GM23338 (cell line): ENCODE measurements at regions not wholly inside any gene's neighbourhood (a gene's known extent, or its start where the extent isn't known, plus 50 kb on each side); places are given as distances from the start of the nearest gene placed in this dataset.

Source experiments
- EZH2phosphoT487 ChIP-seq: fragments of 200-600 bp; sonication (generic); IDR thresholded peaks from one replicate; pipeline ENCODE4 v1.8.1; 2018; ENCODE audit warnings: antibody characterized with exemption; ENCODE audit not compliant: unreplicated experiment
- NANOG ChIP-seq: IDR thresholded peaks from 2 replicates; pipeline ENCODE4 v1.6.1; 2016; ENCODE audit warnings: antibody characterized with exemption, borderline replicate concordance
- POLR2AphosphoS5 ChIP-seq: IDR thresholded peaks from 2 replicates; pipeline ENCODE4 v1.6.1; 2016; ENCODE audit warnings: antibody characterized with exemption, low read depth
- TF ChIP-seq, protein P1 (sequence below), 2 experiments: fragments of 200-600 bp in 1 of 2; sonication (generic) in 1 of 2; conservative IDR thresholded peaks; 2 replicates each; pipeline versions ENCODE4 v1.5.1 to v1.6.1; 2016 to 2017; ENCODE audit warnings: antibody characterized with exemption in 2 of 2, low read depth in 2 of 2, mild to moderate bottlenecking in 2 of 2, moderate library complexity in 1 of 2
- TF ChIP-seq, protein P2 (sequence below): IDR thresholded peaks from one replicate; pipeline ENCODE4 v1.6.1; 2018; ENCODE audit warnings: antibody characterized with exemption; ENCODE audit not compliant: unreplicated experiment

DNA sequence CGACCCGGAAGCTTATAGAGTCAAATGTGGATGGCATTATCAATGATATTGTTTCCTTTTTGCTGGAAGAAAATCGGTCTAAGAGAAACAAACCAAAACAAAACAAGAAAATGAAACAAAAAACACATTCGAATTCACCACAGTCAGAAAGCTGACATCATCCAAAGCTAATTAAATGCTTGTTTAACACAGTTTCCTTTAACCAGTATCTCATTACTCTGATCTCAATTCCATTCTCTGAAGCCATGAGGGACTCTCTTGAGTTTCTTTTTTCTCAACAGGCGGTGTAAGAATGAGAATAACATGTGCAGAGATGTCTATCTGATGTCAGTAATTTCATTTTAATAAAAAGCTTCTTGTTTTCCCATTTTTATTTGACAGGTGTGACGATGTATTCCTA lies 1448.3 kb upstream of the DDX18 start:
- TF ChIP-seq, protein P1, sequence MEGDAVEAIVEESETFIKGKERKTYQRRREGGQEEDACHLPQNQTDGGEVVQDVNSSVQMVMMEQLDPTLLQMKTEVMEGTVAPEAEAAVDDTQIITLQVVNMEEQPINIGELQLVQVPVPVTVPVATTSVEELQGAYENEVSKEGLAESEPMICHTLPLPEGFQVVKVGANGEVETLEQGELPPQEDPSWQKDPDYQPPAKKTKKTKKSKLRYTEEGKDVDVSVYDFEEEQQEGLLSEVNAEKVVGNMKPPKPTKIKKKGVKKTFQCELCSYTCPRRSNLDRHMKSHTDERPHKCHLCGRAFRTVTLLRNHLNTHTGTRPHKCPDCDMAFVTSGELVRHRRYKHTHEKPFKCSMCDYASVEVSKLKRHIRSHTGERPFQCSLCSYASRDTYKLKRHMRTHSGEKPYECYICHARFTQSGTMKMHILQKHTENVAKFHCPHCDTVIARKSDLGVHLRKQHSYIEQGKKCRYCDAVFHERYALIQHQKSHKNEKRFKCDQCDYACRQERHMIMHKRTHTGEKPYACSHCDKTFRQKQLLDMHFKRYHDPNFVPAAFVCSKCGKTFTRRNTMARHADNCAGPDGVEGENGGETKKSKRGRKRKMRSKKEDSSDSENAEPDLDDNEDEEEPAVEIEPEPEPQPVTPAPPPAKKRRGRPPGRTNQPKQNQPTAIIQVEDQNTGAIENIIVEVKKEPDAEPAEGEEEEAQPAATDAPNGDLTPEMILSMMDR (conservative IDR thresholded peaks at IDR 0.05; ENCODE audit: low read depth in 2 of 2): no peak
- TF ChIP-seq, protein P2, sequence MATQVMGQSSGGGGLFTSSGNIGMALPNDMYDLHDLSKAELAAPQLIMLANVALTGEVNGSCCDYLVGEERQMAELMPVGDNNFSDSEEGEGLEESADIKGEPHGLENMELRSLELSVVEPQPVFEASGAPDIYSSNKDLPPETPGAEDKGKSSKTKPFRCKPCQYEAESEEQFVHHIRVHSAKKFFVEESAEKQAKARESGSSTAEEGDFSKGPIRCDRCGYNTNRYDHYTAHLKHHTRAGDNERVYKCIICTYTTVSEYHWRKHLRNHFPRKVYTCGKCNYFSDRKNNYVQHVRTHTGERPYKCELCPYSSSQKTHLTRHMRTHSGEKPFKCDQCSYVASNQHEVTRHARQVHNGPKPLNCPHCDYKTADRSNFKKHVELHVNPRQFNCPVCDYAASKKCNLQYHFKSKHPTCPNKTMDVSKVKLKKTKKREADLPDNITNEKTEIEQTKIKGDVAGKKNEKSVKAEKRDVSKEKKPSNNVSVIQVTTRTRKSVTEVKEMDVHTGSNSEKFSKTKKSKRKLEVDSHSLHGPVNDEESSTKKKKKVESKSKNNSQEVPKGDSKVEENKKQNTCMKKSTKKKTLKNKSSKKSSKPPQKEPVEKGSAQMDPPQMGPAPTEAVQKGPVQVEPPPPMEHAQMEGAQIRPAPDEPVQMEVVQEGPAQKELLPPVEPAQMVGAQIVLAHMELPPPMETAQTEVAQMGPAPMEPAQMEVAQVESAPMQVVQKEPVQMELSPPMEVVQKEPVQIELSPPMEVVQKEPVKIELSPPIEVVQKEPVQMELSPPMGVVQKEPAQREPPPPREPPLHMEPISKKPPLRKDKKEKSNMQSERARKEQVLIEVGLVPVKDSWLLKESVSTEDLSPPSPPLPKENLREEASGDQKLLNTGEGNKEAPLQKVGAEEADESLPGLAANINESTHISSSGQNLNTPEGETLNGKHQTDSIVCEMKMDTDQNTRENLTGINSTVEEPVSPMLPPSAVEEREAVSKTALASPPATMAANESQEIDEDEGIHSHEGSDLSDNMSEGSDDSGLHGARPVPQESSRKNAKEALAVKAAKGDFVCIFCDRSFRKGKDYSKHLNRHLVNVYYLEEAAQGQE: no peak
- TF ChIP-seq NANOG (no peak), EZH2phosphoT487 (no peak), POLR2AphosphoS5 (no peak)
